H1 (cell line): ENCODE measurements at regions not wholly inside any gene's neighbourhood (a gene's known extent, or its start where the extent isn't known, plus 50 kb on each side); places are given as distances from the start of the nearest gene placed in this dataset.

ENCODE experiments used
- CTCF ChIA-PET: fragments of 300-600 bp; sonication (Branson Sonifier 250); formaldehyde crosslinking; loops from one replicate; lab custom pipeline; 2021; ENCODE audit not compliant: partially characterized antibody; lab: Charles Lee
- POLR2A ChIA-PET: fragments of 300-600 bp; sonication (Branson Sonifier 250); formaldehyde crosslinking; loops from one replicate; lab custom pipeline; 2021; ENCODE audit warnings: inconsistent platforms; ENCODE audit not compliant: partially characterized antibody; lab: Charles Lee
- DNase-seq, 2 experiments: peaks; one replicate each; pipeline versions ENCODE4 v3.0.0 to v3.0.0-alpha.2; 2010 to 2022; ENCODE audit warnings: low spot score in 2 of 2, low read depth in 1 of 2, mixed read lengths in 1 of 2
- FAIRE-seq: peaks from 2 replicates; lab custom pipeline; 2011; peaks lifted over from hg19 to GRCh38; lab: Jason Lieb, UNC
- H2AFZ ChIP-seq: 2 replicates; pipeline ENCODE4 v1.8.1; 2012; ENCODE audit warnings: low read length, inconsistent platforms
- H2AK5ac ChIP-seq: 2 replicates; pipeline ENCODE4 v1.6.1; 2013; ENCODE audit warnings: low read depth, low read length
- H2BK120ac ChIP-seq: replicated peaks from 2 replicates; pipeline ENCODE3; 2013; ENCODE audit warnings: low read depth, low read length, inconsistent platforms
- H2BK12ac ChIP-seq: 2 replicates; pipeline ENCODE4 v1.6.1; 2013; ENCODE audit warnings: low read depth, low read length
- H2BK15ac ChIP-seq: 2 replicates; pipeline ENCODE4 v1.6.1; 2013; ENCODE audit warnings: low read length
- H2BK20ac ChIP-seq: 2 replicates; pipeline ENCODE4 v1.6.1; 2013; ENCODE audit warnings: low read length
- H2BK5ac ChIP-seq: 2 replicates; pipeline ENCODE4 v1.6.1; 2013; ENCODE audit warnings: low read depth, low read length
- H3K14ac ChIP-seq: 2 replicates; pipeline ENCODE4 v1.6.1; 2013; ENCODE audit warnings: inconsistent platforms; ENCODE audit not compliant: insufficient read length
- H3K18ac ChIP-seq: 2 replicates; pipeline ENCODE4 v1.6.1; 2013; ENCODE audit warnings: low read length; ENCODE audit errors: extremely low read depth
- H3K23ac ChIP-seq: 2 replicates; pipeline ENCODE4 v1.6.1; 2013; ENCODE audit warnings: inconsistent platforms; ENCODE audit not compliant: insufficient read length
- H3K23me2 ChIP-seq: 2 replicates; pipeline ENCODE4 v1.6.1; 2013; ENCODE audit warnings: low read depth, low read length
- H3K27ac ChIP-seq: 2 replicates; pipeline ENCODE4 v1.6.1; 2011; ENCODE audit warnings: low read depth, low read length, inconsistent platforms
- H3K27me3 ChIP-seq, 4 experiments: replicated peaks in 1 of 4; 1 replicate in 1 of 4; 2 replicates in 3 of 4; pipeline versions ENCODE4 v1.6.1 to v1.8.1; 2011 to 2013; ENCODE audit warnings: low read length in 3 of 4, mild to moderate bottlenecking in 3 of 4, inconsistent platforms in 2 of 4, mixed read lengths in 2 of 4, moderate library complexity in 1 of 4; ENCODE audit not compliant: control insufficient read depth in 3 of 4, insufficient read depth in 3 of 4; ENCODE audit errors: extremely low read depth in 1 of 4
- H3K36me3 ChIP-seq, 4 experiments: 2 replicates each; pipeline versions ENCODE4 v1.6.1 to v1.8.1; 2011 to 2013; ENCODE audit warnings: mild to moderate bottlenecking in 4 of 4, low read length in 3 of 4, moderate library complexity in 2 of 4, control low read depth in 1 of 4, inconsistent platforms in 1 of 4; ENCODE audit not compliant: insufficient read depth in 4 of 4, control insufficient read depth in 2 of 4
- H3K4ac ChIP-seq: replicated peaks from 2 replicates; pipeline ENCODE3; 2013; ENCODE audit warnings: low read length, low read depth, mixed read lengths, inconsistent platforms; ENCODE audit not compliant: insufficient read length
- H3K4me1 ChIP-seq, 4 experiments: replicated peaks in 1 of 4; 1 replicate in 1 of 4; 2 replicates in 3 of 4; pipeline versions ENCODE4 v1.6.1 to v1.8.1; 2011 to 2013; ENCODE audit warnings: low read length in 3 of 4, inconsistent platforms in 2 of 4, mixed read lengths in 1 of 4; ENCODE audit not compliant: insufficient read depth in 4 of 4, control insufficient read depth in 3 of 4
- H3K4me2 ChIP-seq, 2 experiments: 2 replicates each; pipeline versions ENCODE4 v1.6.1 to v1.8.1; 2011 to 2013; ENCODE audit warnings: low read depth in 2 of 2, low read length in 2 of 2, control low read depth in 1 of 2, inconsistent platforms in 1 of 2, mild to moderate bottlenecking in 1 of 2; ENCODE audit not compliant: insufficient read depth in 1 of 2
- H3K4me3 ChIP-seq, 4 experiments: fragments of 200-600, 300-600 bp in 1 of 4; sonication (generic), shearing (Covaris generic), sonication (Bioruptor Twin) in 1 of 4; 2 replicates each; pipeline versions ENCODE4 v1.5.1 to v1.8.1; 2011 to 2016; ENCODE audit warnings: low read length in 4 of 4, low read depth in 3 of 4, control low read depth in 2 of 4, inconsistent platforms in 2 of 4, mild to moderate bottlenecking in 2 of 4, mixed read lengths in 1 of 4, moderate library complexity in 1 of 4; ENCODE audit not compliant: insufficient read depth in 2 of 4; ENCODE audit errors: extremely low read depth in 1 of 4
- H3K56ac ChIP-seq: replicated peaks from 2 replicates; pipeline ENCODE3; 2013; ENCODE audit warnings: low read depth, mild to moderate bottlenecking, mixed read lengths, low read length, inconsistent platforms; ENCODE audit not compliant: insufficient read length
- H3K79me1 ChIP-seq: 2 replicates; pipeline ENCODE4 v1.6.1; 2013; ENCODE audit warnings: low read depth, low read length, control low read depth
- H3K79me2 ChIP-seq, 2 experiments: 2 replicates each; pipeline versions ENCODE4 v1.6.1 to v1.8.1; 2012 to 2013; ENCODE audit warnings: low read length in 2 of 2, mild to moderate bottlenecking in 2 of 2, inconsistent platforms in 1 of 2; ENCODE audit not compliant: insufficient read depth in 2 of 2, control insufficient read depth in 1 of 2
- H3K9ac ChIP-seq, 4 experiments: replicated peaks in 1 of 4; 1 replicate in 1 of 4; 2 replicates in 3 of 4; pipeline versions ENCODE4 v1.6.1 to v1.8.1; 2011 to 2013; ENCODE audit warnings: low read depth in 3 of 4, low read length in 3 of 4, control low read depth in 2 of 4, mild to moderate bottlenecking in 2 of 4, moderate library complexity in 2 of 4, inconsistent platforms in 1 of 4; ENCODE audit errors: extremely low read depth in 1 of 4
- H3K9me3 ChIP-seq, 2 experiments: 2 replicates each; pipeline versions ENCODE4 v1.6.1 to v1.8.1; 2012 to 2013; ENCODE audit warnings: mild to moderate bottlenecking in 2 of 2, moderate library complexity in 2 of 2, control low read depth in 1 of 2, inconsistent platforms in 1 of 2, low read depth in 1 of 2, low read length in 1 of 2, mixed read lengths in 1 of 2; ENCODE audit not compliant: insufficient read depth in 2 of 2
- H4K20me1 ChIP-seq, 2 experiments: replicated peaks in 1 of 2; 2 replicates each; pipeline versions ENCODE3 to v1.8.1; 2011 to 2013; ENCODE audit warnings: inconsistent platforms in 2 of 2, low read length in 2 of 2, mild to moderate bottlenecking in 1 of 2; ENCODE audit not compliant: insufficient read depth in 2 of 2, control insufficient read depth in 1 of 2
- H4K5ac ChIP-seq: 2 replicates; pipeline ENCODE4 v1.6.1; 2013; ENCODE audit warnings: low read length, low read depth, mixed read lengths, inconsistent platforms; ENCODE audit not compliant: insufficient read length
- H4K8ac ChIP-seq: 2 replicates; pipeline ENCODE4 v1.8.0; 2013; ENCODE audit warnings: mild to moderate bottlenecking, moderate library complexity, low read length, inconsistent platforms; ENCODE audit not compliant: insufficient read depth; ENCODE audit errors: extremely low read depth
- H4K91ac ChIP-seq: replicated peaks from 2 replicates; pipeline ENCODE3; 2013; ENCODE audit warnings: low read length, mixed read lengths, inconsistent platforms; ENCODE audit not compliant: insufficient read length
- BCL11A ChIP-seq, 2 experiments: IDR thresholded peaks; one replicate each; pipeline ENCODE4 v1.6.1; 2011; ENCODE audit warnings: low read depth in 2 of 2, low read length in 2 of 2, mild to moderate bottlenecking in 2 of 2
- BRCA1 ChIP-seq: IDR thresholded peaks from 2 replicates; pipeline ENCODE4 v1.6.1; 2012; ENCODE audit warnings: low read depth, low read length, improper control_type of control experiment
- CBX8 ChIP-seq: fragments of 300-800, 300-1000 bp; sonication (generic); IDR thresholded peaks from 2 replicates; pipeline ENCODE4 v1.7.1; 2016; ENCODE audit warnings: low read depth, low read length, borderline replicate concordance
- CEBPB ChIP-seq: IDR thresholded peaks from 2 replicates; pipeline ENCODE4 v1.6.1; 2012; ENCODE audit warnings: low read depth, low read length
- FOSL1 ChIP-seq: IDR thresholded peaks from 2 replicates; pipeline ENCODE4 v1.6.1; 2011; ENCODE audit warnings: mild to moderate bottlenecking, low read depth, low read length, moderate library complexity; ENCODE audit not compliant: insufficient read depth
- POU5F1 ChIP-seq: IDR thresholded peaks from 2 replicates; pipeline ENCODE4 v1.6.1; 2011; ENCODE audit warnings: low read depth, mild to moderate bottlenecking, low read length, moderate library complexity
- RAD21 ChIP-seq, 2 experiments: IDR thresholded peaks in 1 of 2; conservative IDR thresholded peaks in 1 of 2; 2 replicates each; pipeline ENCODE4 v1.6.1; 2011; ENCODE audit warnings: low read depth in 2 of 2, low read length in 2 of 2, improper control_type of control experiment in 1 of 2, inconsistent platforms in 1 of 2, mild to moderate bottlenecking in 1 of 2, moderate library complexity in 1 of 2
- SP4 ChIP-seq: IDR thresholded peaks from 2 replicates; pipeline ENCODE4 v1.6.1; 2012; ENCODE audit warnings: low read length, inconsistent platforms
- SUZ12 ChIP-seq: fragments of 200-600 bp; sonication (generic); IDR thresholded peaks from 2 replicates; pipeline ENCODE4 v1.6.1; 2012; ENCODE audit warnings: mild to moderate bottlenecking, inconsistent platforms, low read length, moderate library complexity, mixed read lengths
- WGBS, 2 experiments: shearing (Covaris generic) in 1 of 2; methylation state at CpG; one replicate each; pipeline versions ENCODE4 v1.1.6 to v1.1.7; 2013 to 2015; ENCODE audit warnings: low lambda C conversion rate in 2 of 2, mixed read lengths in 2 of 2, inconsistent platforms in 1 of 2, low coverage in 1 of 2, missing lambda C conversion rate in 1 of 2; ENCODE audit not compliant: insufficient replicate concordance in 2 of 2, insufficient coverage in 1 of 2, insufficient read length in 1 of 2; ENCODE audit errors: extremely low coverage in 1 of 2, missing lambda C conversion rate in 1 of 2; 5-methylcytosine and 5-hydroxymethylcytosine counted together
- TF ChIP-seq, protein P1 (sequence below): IDR thresholded peaks from 2 replicates; pipeline ENCODE4 v1.6.1; 2011; ENCODE audit warnings: low read length, improper control_type of control experiment
- TF ChIP-seq, protein P2 (sequence below), 3 experiments: IDR thresholded peaks; 1 replicate in 2 of 3; 2 replicates in 1 of 3; pipeline versions ENCODE4 v1.5.1 to v1.6.1; 2011; ENCODE audit warnings: low read length in 3 of 3, mild to moderate bottlenecking in 3 of 3, inconsistent platforms in 2 of 3, low read depth in 1 of 3, moderate library complexity in 1 of 3; ENCODE audit not compliant: insufficient read depth in 1 of 3; ENCODE audit errors: control extremely low read depth in 1 of 3

DNA sequence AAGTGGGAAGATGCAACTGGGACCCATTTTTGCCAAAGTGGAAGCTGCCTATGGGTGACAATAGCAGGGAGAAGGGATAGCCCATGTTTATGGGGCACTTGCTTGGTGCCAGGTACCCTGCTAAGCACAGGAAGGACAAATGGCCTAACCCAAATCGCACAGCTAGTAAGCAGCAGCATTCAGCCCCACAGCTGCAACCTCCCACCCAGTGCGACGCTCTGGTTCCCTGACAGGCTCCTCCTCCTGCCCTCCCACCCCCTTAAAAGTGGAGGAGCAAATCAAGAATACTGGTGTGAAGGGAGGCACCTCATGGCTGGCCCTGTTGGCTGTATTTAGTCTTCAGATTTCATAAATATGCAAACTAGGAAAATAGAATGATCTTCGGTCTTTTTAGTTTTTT is 76.2 kb downstream of the RIN2 start:
- H2AK5ac ChIP-seq, result no peak overlapping the region
- CTCF ChIA-PET, result no interaction called here
- no peak overlapping the region for H4K91ac ChIP-seq
- H3K56ac ChIP-seq, result no peak overlapping the region
- H3K14ac ChIP-seq, result no peak overlapping the region
- H3K9me3 ChIP-seq, result no peaks in the 10 kb centered on the region
- no peak overlapping the region for H3K4me3 ChIP-seq
- FAIRE-seq, result no peak
- H3K79me1 ChIP-seq, result no peaks in the 10 kb centered on the region
- H2BK120ac ChIP-seq, result no peak overlapping the region
- H3K4ac ChIP-seq, result no peak overlapping the region
- no peaks in the 10 kb centered on the region for H3K4me1 ChIP-seq
- H2BK20ac ChIP-seq, result no peak overlapping the region
- H3K9ac ChIP-seq, result no peak overlapping the region
- H2AFZ ChIP-seq, result 0 out of 2 replicates have a peak overlapping the region, but pooled peaks have one; percentile 70
- H3K36me3 ChIP-seq, result no peaks in the 10 kb centered on the region
- no peak for DNase-seq
- H3K79me2 ChIP-seq, result no peaks in the 10 kb centered on the region
- no peak overlapping the region for H3K4me2 ChIP-seq
- H3K23me2 ChIP-seq, result no peaks in the 10 kb centered on the region
- POLR2A ChIA-PET, result no interaction called here
- H4K5ac ChIP-seq, result no peak overlapping the region
- H4K8ac ChIP-seq, result no peak overlapping the region
- no peak overlapping the region for H2BK15ac ChIP-seq
- 61% methylated on average over 4 of the region's 4 CpGs; no CpG with 5 or more reads in 1 of the 2 experiments for WGBS, 2 experiments
- H3K27ac ChIP-seq, result no peak overlapping the region
- no peak overlapping the region for H2BK5ac ChIP-seq
- H2BK12ac ChIP-seq, result no peak overlapping the region
- H3K18ac ChIP-seq, result no peak overlapping the region
- H3K27me3 ChIP-seq, result no peaks in the 10 kb centered on the region
- H3K23ac ChIP-seq, result no peak overlapping the region
- no peaks in the 10 kb centered on the region for H4K20me1 ChIP-seq
- no peak for TF ChIP-seq FOSL1
- TF ChIP-seq RAD21 (IDR thresholded peaks at IDR 0.05 in 1 of 2, conservative IDR thresholded peaks at IDR 0.05 in 1 of 2; ENCODE audit: low read depth in 2 of 2, low read length in 2 of 2), result no peak
- no peak for TF ChIP-seq CEBPB
- TF ChIP-seq, protein P1, sequence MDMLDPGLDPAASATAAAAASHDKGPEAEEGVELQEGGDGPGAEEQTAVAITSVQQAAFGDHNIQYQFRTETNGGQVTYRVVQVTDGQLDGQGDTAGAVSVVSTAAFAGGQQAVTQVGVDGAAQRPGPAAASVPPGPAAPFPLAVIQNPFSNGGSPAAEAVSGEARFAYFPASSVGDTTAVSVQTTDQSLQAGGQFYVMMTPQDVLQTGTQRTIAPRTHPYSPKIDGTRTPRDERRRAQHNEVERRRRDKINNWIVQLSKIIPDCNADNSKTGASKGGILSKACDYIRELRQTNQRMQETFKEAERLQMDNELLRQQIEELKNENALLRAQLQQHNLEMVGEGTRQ, result no peak
- TF ChIP-seq BCL11A (IDR thresholded peaks at IDR 0.05; ENCODE audit: low read depth in 2 of 2, low read length in 2 of 2), result no peak
- TF ChIP-seq SUZ12, result no peak
- TF ChIP-seq SP4, result no peak
- TF ChIP-seq POU5F1, result no peak
- no peak for TF ChIP-seq CBX8
- TF ChIP-seq, protein P2, sequence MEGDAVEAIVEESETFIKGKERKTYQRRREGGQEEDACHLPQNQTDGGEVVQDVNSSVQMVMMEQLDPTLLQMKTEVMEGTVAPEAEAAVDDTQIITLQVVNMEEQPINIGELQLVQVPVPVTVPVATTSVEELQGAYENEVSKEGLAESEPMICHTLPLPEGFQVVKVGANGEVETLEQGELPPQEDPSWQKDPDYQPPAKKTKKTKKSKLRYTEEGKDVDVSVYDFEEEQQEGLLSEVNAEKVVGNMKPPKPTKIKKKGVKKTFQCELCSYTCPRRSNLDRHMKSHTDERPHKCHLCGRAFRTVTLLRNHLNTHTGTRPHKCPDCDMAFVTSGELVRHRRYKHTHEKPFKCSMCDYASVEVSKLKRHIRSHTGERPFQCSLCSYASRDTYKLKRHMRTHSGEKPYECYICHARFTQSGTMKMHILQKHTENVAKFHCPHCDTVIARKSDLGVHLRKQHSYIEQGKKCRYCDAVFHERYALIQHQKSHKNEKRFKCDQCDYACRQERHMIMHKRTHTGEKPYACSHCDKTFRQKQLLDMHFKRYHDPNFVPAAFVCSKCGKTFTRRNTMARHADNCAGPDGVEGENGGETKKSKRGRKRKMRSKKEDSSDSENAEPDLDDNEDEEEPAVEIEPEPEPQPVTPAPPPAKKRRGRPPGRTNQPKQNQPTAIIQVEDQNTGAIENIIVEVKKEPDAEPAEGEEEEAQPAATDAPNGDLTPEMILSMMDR (IDR thresholded peaks at IDR 0.05; ENCODE audit: control extremely low read depth in 1 of 3, insufficient read depth in 1 of 3, low read depth in 1 of 3, low read length in 3 of 3), result no peak
- no peak for TF ChIP-seq BRCA1
